Psoas muscle (tissue), 7 donors: ENCODE measurements at regions not wholly inside any gene's neighbourhood (a gene's known extent, or its start where the extent isn't known, plus 50 kb on each side); places are given as distances from the start of the nearest gene placed in this dataset.
A peak's percentile ranks its signal among the peaks of the same experiment; 100 is the strongest.

Experiments
- ATAC-seq, 4 donors: fragments of 200-7000 bp; cut with Tn5 transposase; one replicate each; pipeline ENCODE4 v1.9.1; 2020; ENCODE audit warnings: moderate library complexity in 3 of 4, mild to moderate bottlenecking in 2 of 4
- DNase-seq, 2 donors: peaks; one replicate each; pipeline ENCODE4 v3.0.0-alpha.2; 2020
- H3K27ac ChIP-seq: fragments of 200-600 bp; one replicate; pipeline ENCODE4 v1.8.0; 2022
- H3K27me3 ChIP-seq, 3 donors: fragments of 200-600 bp in 1 of 3; one replicate each; pipeline versions ENCODE4 v1.6.1 to v1.8.0; 2013 to 2022; ENCODE audit warnings: low read length in 2 of 3, mild to moderate bottlenecking in 2 of 3, moderate library complexity in 1 of 3; ENCODE audit not compliant: insufficient read depth in 3 of 3
- H3K36me3 ChIP-seq, 2 donors: fragments of 200-600 bp in 1 of 2; one replicate each; pipeline versions ENCODE4 v1.6.1 to v1.8.0; 2013 to 2022; ENCODE audit warnings: low read depth in 1 of 2, mild to moderate bottlenecking in 1 of 2, moderate library complexity in 1 of 2; ENCODE audit not compliant: insufficient read depth in 1 of 2
- H3K4me1 ChIP-seq: fragments of 200-600 bp; one replicate; pipeline ENCODE4 v1.8.0; 2022
- H3K4me3 ChIP-seq: fragments of 200-600 bp; one replicate; pipeline ENCODE4 v1.8.0; 2022; ENCODE audit warnings: mild to moderate bottlenecking
- H3K9me3 ChIP-seq: fragments of 200-600 bp; one replicate; pipeline ENCODE4 v1.8.0; 2022
- WGBS, 3 donors: extraction: QIAGEN DNeasy Blood & Tissue Kit; methylation state at CpG; one replicate each; pipeline versions ENCODE4 v1.1.6 to v1.1.7; 2013; 5-methylcytosine and 5-hydroxymethylcytosine counted together
- intact Hi-C, 2 donors: fragments of 100-400 bp; cut with DNase I; formaldehyde crosslinking; loops; one replicate each; pipeline versions ENCODE4 v1.11.0 to v1.14.2; 2022
- TF ChIP-seq, protein P1 (sequence below): fragments of 200-600 bp; IDR thresholded peaks from one replicate; pipeline ENCODE4 v1.8.0; 2022; ENCODE audit warnings: antibody characterized with exemption
- donor health status: healthy with polysubstance abuse.
- donor health status: DM: no; HTN: no; CAD: no; lungs with moderate emphysema.
- donor health status: Bipolar disorder and iron deficiency.
- donor health status: healthy.
- donor health status: DM: yes; HTN: yes; CAD: no.
- donor health status: DM: no; HTN: no; CAD: no.
- donor health status: DM: yes; HTN: yes; CAD: no.

DNA sequence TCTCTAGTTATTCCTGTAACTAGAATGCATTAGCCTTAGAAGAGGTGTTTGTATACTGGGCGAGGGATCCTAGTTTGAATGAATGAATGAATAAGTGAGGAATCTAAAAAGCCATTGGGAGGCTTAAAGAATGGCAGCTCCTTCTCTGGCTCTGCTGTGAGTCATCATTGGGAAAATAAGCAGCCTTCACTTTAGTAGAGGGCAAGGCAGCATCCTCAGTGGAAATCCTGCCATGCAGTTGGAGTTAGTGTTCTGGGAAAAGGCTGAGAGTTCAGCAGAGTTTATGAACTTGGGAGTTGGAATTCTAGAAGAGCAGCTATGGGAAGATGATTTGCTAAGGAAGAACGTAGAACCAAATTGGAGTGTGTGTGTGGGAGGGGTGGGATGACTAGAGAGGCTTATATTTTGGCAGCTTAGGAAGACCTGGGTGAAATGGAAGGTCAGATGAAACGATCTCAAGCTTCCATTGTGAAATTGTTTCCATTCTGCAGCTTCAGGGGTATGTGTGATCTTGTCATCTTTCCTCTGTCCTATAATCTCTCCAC is 120.8 kb downstream of the PTCSC3 start:
- WGBS, 3 donors, result 47 to 73% (median 60%) methylated on average over 3 of the region's 3 CpGs
- TF ChIP-seq, protein P1, sequence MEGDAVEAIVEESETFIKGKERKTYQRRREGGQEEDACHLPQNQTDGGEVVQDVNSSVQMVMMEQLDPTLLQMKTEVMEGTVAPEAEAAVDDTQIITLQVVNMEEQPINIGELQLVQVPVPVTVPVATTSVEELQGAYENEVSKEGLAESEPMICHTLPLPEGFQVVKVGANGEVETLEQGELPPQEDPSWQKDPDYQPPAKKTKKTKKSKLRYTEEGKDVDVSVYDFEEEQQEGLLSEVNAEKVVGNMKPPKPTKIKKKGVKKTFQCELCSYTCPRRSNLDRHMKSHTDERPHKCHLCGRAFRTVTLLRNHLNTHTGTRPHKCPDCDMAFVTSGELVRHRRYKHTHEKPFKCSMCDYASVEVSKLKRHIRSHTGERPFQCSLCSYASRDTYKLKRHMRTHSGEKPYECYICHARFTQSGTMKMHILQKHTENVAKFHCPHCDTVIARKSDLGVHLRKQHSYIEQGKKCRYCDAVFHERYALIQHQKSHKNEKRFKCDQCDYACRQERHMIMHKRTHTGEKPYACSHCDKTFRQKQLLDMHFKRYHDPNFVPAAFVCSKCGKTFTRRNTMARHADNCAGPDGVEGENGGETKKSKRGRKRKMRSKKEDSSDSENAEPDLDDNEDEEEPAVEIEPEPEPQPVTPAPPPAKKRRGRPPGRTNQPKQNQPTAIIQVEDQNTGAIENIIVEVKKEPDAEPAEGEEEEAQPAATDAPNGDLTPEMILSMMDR, result no peak

DNA sequence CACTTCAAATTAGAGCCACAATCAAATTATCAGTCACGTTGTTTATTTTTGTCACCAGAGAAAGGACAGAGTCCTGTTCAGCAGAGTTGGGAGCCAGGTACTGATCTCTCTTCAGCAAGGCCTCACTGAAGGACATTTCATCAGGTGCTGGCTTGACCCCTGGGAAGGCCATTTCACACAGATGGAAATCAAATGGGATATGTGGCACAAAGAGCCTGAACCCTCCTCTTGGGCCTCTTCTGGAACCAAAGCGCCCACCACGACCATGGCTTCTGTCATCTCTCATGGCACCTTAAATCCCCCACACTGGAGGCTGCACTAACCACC is 121.5 kb downstream of the PTCSC3 start:
- ATAC-seq, result no peak
- Histone ChIP-seq H3K4me1 (no peaks in the 10 kb centered on the region), H3K9me3 (no peaks in the 10 kb centered on the region), H3K27me3 (no peaks in the 10 kb centered on the region), H3K27ac (no peak overlapping the region), H3K4me3 (no peak overlapping the region), H3K36me3 (no peaks in the 10 kb centered on the region)
- WGBS, 3 donors, result 48 to 68% (median 52%) methylated on average over 3 of the region's 3 CpGs
- TF ChIP-seq, protein P1, result no peak
- intact Hi-C loops, result no loop called here
- DNase-seq, result no peak

More for the DNA sequence above, 120.8 kb downstream of the PTCSC3 start:
- Histone ChIP-seq H3K27ac (no peak overlapping the region), H3K4me3 (no peak overlapping the region), H3K4me1 (no peaks in the 10 kb centered on the region), H3K27me3 (no peaks in the 10 kb centered on the region), H3K9me3 (no peaks in the 10 kb centered on the region), H3K36me3 (no peaks in the 10 kb centered on the region)
- no peak for DNase-seq
- intact Hi-C loops, result no loop called here
- ATAC-seq, result no peak

DNA sequence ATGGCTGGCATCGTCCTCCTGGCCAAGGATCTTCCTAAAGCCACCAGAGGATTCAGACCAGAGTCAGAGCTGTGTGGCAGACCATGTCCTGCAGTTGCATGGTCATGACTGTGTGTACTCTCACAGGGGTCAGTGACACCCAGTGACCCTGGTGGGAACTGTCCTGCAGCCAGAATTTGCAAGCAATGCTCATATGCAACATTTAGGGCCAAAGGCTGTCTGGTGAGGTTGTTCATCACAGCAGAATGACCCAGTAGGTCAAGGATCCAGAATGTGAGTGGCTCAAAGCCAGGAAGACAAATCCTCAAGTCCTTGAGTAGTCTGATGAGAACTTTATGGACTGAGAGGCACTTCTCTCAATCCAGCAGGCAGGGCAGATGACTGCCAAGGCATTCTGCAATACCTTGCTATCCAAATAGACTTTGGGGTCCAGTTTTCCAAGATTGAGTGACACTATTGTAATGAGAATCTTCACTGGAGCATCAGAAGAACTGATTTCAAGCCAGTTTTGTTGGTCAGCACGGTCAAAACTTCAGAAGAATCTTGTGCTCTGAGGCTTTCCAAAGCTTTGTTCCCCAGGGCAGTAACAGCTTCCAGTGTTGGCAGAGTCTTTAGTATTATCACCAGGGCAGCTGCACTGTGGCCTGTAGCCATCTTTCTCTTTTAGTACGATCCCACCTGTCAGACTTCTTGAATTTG is 122.0 kb downstream of the PTCSC3 start:
- Histone ChIP-seq H3K27me3 (no peaks in the 10 kb centered on the region), H3K4me1 (no peaks in the 10 kb centered on the region), H3K9me3 (no peaks in the 10 kb centered on the region), H3K4me3 (no peak overlapping the region), H3K36me3 (no peaks in the 10 kb centered on the region), H3K27ac (no peak overlapping the region)
- intact Hi-C loops, result no loop called here
- TF ChIP-seq, protein P1, result no peak
- peak in 1 of 2 donors; percentile 60 for DNase-seq
- WGBS, 3 donors, result 36 to 42% (median 38%) methylated on average over 3 of the region's 3 CpGs
- ATAC-seq, result peak in 1 of 4 donors; percentile 36

DNA sequence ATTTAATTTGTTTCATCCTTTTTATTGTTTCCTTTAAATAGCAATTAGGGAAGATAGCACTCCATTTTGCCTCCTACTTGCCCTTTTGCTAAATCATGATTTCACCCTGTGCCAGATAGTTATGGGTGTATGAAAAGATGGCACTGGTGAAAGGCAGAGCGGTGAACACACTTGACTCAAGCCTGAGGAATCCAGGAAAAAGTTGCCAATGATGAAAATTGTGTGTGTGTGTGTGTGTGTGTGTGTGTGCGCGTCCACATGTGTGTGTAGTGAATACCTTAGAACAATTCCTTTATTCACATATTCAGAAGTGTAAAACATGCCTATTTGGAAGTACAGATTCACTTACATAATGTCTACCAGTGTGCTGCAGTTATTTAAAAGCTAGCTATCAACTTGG is 123.8 kb downstream of the PTCSC3 start:
- 62 to 66% (median 64%) methylated on average over 3 of the region's 3 CpGs for WGBS, 3 donors
- Histone ChIP-seq H3K4me1 (no peaks in the 10 kb centered on the region), H3K27me3 (no peaks in the 10 kb centered on the region), H3K36me3 (no peaks in the 10 kb centered on the region), H3K9me3 (no peaks in the 10 kb centered on the region), H3K4me3 (no peak overlapping the region), H3K27ac (no peak overlapping the region)
- intact Hi-C loops, result no loop called here
- ATAC-seq (no peak), DNase-seq (no peak)
- TF ChIP-seq, protein P1, result no peak

DNA sequence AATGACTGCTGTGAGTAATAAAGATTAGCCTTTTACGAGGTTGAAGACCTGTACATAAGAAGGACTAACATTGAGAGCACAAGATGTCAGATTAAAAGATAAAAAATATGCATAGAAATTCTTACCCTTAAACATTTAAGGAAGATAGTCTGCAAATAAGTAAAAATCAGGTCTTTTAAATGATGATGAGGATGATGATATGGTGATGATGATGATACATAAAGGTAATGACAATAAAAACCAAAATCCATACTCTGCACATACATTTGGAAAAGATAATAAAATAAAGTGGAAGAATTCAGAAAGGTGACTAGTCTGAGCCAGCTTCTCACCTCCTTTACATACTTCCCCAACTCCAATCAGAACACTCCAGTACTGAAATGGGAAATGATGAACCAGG is 124.5 kb downstream of the PTCSC3 start:
- H3K36me3 ChIP-seq, result no peaks in the 10 kb centered on the region
- 77 to 94% (median 78%) methylated on average over 1 of the region's 1 CpG for WGBS, 3 donors
- no peaks in the 10 kb centered on the region for H3K9me3 ChIP-seq
- DNase-seq (no peak), ATAC-seq (no peak)
- no peaks in the 10 kb centered on the region for H3K4me1 ChIP-seq
- no peak overlapping the region for H3K27ac ChIP-seq
- TF ChIP-seq, protein P1, result no peak
- intact Hi-C loops, result no loop called here
- H3K4me3 ChIP-seq, result no peak overlapping the region
- H3K27me3 ChIP-seq, result no peaks in the 10 kb centered on the region
